Breast epithelium (tissue), 3 donors: ENCODE measurements at regions not wholly inside any gene's neighbourhood (a gene's known extent, or its start where the extent isn't known, plus 50 kb on each side); places are given as distances from the start of the nearest gene placed in this dataset.

Experiments
- CTCF ChIP-seq, 3 donors: fragments of 450-650 bp; IDR thresholded peaks; one replicate each; pipeline ENCODE4 v1.5.1; 2016 to 2017; ENCODE audit warnings: antibody characterized with exemption in 3 of 3, mild to moderate bottlenecking in 3 of 3, moderate library complexity in 3 of 3
- POLR2A ChIP-seq: fragments of 450-650 bp; IDR thresholded peaks from one replicate; pipeline ENCODE4 v1.6.1; 2016; ENCODE audit warnings: antibody characterized with exemption, mild to moderate bottlenecking, moderate library complexity
- POLR2AphosphoS5 ChIP-seq, 3 donors: sonication (generic); formaldehyde crosslinking; IDR thresholded peaks; one replicate each; pipeline ENCODE4 v1.6.1; 2017; ENCODE audit warnings: antibody characterized with exemption in 3 of 3

- no peak for TF ChIP-seq CTCF (IDR thresholded peaks at IDR 0.05)
- no peak for TF ChIP-seq POLR2A
- TF ChIP-seq POLR2AphosphoS5 (IDR thresholded peaks at IDR 0.05): no peak
Measured at GRCh38 chr7:136174477-136175125, 197.4 kb upstream of the MTPN start.
